A549 (cell line): ENCODE measurements at regions not wholly inside any gene's neighbourhood (a gene's known extent, or its start where the extent isn't known, plus 50 kb on each side); places are given as distances from the start of the nearest gene placed in this dataset.

Experiments
- JUNB ChIP-seq: fragments of >200 bp; sonication (Bioruptor Twin); formaldehyde crosslinking; IDR thresholded peaks from 2 replicates; pipeline ENCODE4 v1.6.1; 2016
- RAD21 ChIP-seq, 2 experiments: fragments of >200 bp in 1 of 2; sonication (Bioruptor Twin) in 1 of 2; formaldehyde crosslinking in 1 of 2; IDR thresholded peaks in 1 of 2; conservative IDR thresholded peaks in 1 of 2; 2 replicates in 1 of 2; 3 replicates in 1 of 2; pipeline ENCODE4 v1.6.1; 2012 to 2018; ENCODE audit warnings: inconsistent platforms in 1 of 2
- TF ChIP-seq, protein P1 (sequence below): fragments of >200 bp; sonication (Bioruptor Twin); formaldehyde crosslinking; IDR thresholded peaks from 3 replicates; pipeline ENCODE4 v1.5.1; 2016
- TF ChIP-seq, protein P2 (sequence below): IDR thresholded peaks from 2 replicates; pipeline ENCODE4 v1.6.1; 2012

DNA sequence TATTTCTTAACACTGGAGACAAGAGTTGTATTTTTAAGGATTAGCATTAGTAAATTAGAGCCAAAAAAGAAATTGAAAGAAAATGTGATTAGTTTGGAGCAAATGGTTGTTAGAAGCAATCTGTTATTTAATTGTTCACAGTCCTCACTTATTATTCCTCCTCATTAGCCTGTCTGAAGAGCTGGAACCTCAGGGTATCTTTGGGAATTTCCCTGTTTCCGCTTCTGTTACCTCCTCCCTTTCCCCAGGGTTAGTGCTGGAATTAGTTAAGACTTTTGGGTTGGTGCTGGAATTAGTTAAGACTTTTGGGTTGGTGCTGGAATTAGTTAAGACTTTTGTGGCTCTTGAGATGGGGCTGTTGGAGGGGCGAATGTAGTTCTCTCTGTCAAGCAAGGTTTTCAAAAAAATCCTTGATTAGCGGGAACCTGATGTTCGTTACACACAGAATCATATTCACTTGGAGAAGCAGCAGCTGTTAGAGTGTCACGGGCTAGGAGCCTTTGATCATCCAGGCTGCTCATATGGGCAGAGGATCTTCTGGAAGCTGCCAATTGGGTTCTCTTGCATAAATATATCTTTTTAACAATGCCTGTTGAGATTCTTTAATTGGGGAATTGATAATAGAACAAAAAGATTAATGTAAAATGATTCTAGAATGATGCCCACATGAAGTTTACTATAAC lies 251.0 kb upstream of the NPSR1 start:
- TF ChIP-seq, protein P1, sequence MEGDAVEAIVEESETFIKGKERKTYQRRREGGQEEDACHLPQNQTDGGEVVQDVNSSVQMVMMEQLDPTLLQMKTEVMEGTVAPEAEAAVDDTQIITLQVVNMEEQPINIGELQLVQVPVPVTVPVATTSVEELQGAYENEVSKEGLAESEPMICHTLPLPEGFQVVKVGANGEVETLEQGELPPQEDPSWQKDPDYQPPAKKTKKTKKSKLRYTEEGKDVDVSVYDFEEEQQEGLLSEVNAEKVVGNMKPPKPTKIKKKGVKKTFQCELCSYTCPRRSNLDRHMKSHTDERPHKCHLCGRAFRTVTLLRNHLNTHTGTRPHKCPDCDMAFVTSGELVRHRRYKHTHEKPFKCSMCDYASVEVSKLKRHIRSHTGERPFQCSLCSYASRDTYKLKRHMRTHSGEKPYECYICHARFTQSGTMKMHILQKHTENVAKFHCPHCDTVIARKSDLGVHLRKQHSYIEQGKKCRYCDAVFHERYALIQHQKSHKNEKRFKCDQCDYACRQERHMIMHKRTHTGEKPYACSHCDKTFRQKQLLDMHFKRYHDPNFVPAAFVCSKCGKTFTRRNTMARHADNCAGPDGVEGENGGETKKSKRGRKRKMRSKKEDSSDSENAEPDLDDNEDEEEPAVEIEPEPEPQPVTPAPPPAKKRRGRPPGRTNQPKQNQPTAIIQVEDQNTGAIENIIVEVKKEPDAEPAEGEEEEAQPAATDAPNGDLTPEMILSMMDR, result no peak
- TF ChIP-seq JUNB, result no peak
- no peak for TF ChIP-seq RAD21 (conservative IDR thresholded peaks at IDR 0.05 in 1 of 2, IDR thresholded peaks at IDR 0.05 in 1 of 2)
- TF ChIP-seq, protein P2, sequence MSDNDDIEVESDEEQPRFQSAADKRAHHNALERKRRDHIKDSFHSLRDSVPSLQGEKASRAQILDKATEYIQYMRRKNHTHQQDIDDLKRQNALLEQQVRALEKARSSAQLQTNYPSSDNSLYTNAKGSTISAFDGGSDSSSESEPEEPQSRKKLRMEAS, result no peak
